Liver (tissue), 8 donors: ENCODE measurements at regions not wholly inside any gene's neighbourhood (a gene's known extent, or its start where the extent isn't known, plus 50 kb on each side); places are given as distances from the start of the nearest gene placed in this dataset.

Source experiments
- DNase-seq: peaks from one replicate; pipeline ENCODE4 v3.0.0-alpha.2; 2017; ENCODE audit warnings: low spot score
- H3K27ac ChIP-seq, 2 donors: one replicate each; pipeline ENCODE4 v1.7.0; 2013; ENCODE audit warnings: inconsistent platforms in 2 of 2, low read length in 2 of 2, control low read depth in 1 of 2, low read depth in 1 of 2, mild to moderate bottlenecking in 1 of 2
- H3K27me3 ChIP-seq, 4 donors: one replicate each; pipeline versions ENCODE4 v1.6.1 to v1.7.0; 2013; ENCODE audit warnings: low read length in 3 of 4, inconsistent platforms in 1 of 4, mild to moderate bottlenecking in 1 of 4, moderate library complexity in 1 of 4; ENCODE audit not compliant: control insufficient read depth in 4 of 4, insufficient read depth in 4 of 4
- H3K36me3 ChIP-seq, 4 donors: one replicate each; pipeline versions ENCODE4 v1.6.1 to v1.7.0; 2013; ENCODE audit warnings: low read length in 3 of 4, mild to moderate bottlenecking in 3 of 4, low read depth in 1 of 4, moderate library complexity in 1 of 4; ENCODE audit not compliant: control insufficient read depth in 4 of 4, insufficient read depth in 3 of 4
- H3K4me1 ChIP-seq, 4 donors: one replicate each; pipeline versions ENCODE4 v1.6.1 to v1.7.0; 2013; ENCODE audit warnings: low read length in 3 of 4, mild to moderate bottlenecking in 3 of 4, moderate library complexity in 1 of 4; ENCODE audit not compliant: control insufficient read depth in 4 of 4, insufficient read depth in 4 of 4
- H3K4me3 ChIP-seq, 3 donors: one replicate each; pipeline versions ENCODE4 v1.6.1 to v1.7.0; 2013; ENCODE audit warnings: low read length in 3 of 3, control low read depth in 1 of 3, low read depth in 1 of 3, mild to moderate bottlenecking in 1 of 3
- H3K9ac ChIP-seq, 2 donors: one replicate each; pipeline ENCODE4 v1.7.0; 2013; ENCODE audit warnings: low read length in 2 of 2, mild to moderate bottlenecking in 2 of 2, moderate library complexity in 2 of 2, control low read depth in 1 of 2, low read depth in 1 of 2
- H3K9me3 ChIP-seq, 4 donors: one replicate each; pipeline versions ENCODE4 v1.6.1 to v1.7.0; 2013; ENCODE audit warnings: low read length in 3 of 4; ENCODE audit not compliant: control insufficient read depth in 4 of 4
- ATF3 ChIP-seq: IDR thresholded peaks from 2 replicates; pipeline ENCODE4 v1.6.1; 2016; ENCODE audit warnings: antibody characterized with exemption
- EGR1 ChIP-seq, 2 donors: IDR thresholded peaks; 2 replicates each; pipeline ENCODE4 v1.6.1; 2016 to 2018; ENCODE audit warnings: antibody characterized with exemption in 2 of 2, low read depth in 2 of 2
- FOXA1 ChIP-seq: IDR thresholded peaks from 2 replicates; pipeline ENCODE4 v1.6.1; 2016; ENCODE audit warnings: antibody characterized with exemption
- FOXA2 ChIP-seq: IDR thresholded peaks from 2 replicates; pipeline ENCODE4 v1.6.1; 2016; ENCODE audit warnings: antibody characterized with exemption
- GABPA ChIP-seq, 2 donors: IDR thresholded peaks in 1 of 2; conservative IDR thresholded peaks in 1 of 2; 2 replicates each; pipeline ENCODE4 v1.6.1; 2016; ENCODE audit warnings: antibody characterized with exemption in 2 of 2, mild to moderate bottlenecking in 1 of 2, moderate library complexity in 1 of 2
- HNF4A ChIP-seq, 2 donors: conservative IDR thresholded peaks; 2 replicates each; pipeline ENCODE4 v1.6.1; 2016; ENCODE audit warnings: antibody characterized with exemption in 2 of 2, mild to moderate bottlenecking in 2 of 2
- HNF4G ChIP-seq: IDR thresholded peaks from 2 replicates; pipeline ENCODE4 v1.6.1; 2016; ENCODE audit warnings: antibody characterized with exemption
- JUND ChIP-seq, 2 donors: IDR thresholded peaks; 2 replicates each; pipeline ENCODE4 v1.6.1; 2016; ENCODE audit warnings: antibody characterized with exemption in 2 of 2
- MAX ChIP-seq: IDR thresholded peaks from 2 replicates; pipeline ENCODE4 v1.6.1; 2016; ENCODE audit warnings: antibody characterized with exemption
- NR2F2 ChIP-seq: IDR thresholded peaks from 2 replicates; pipeline ENCODE4 v1.6.1; 2016; ENCODE audit warnings: antibody characterized with exemption
- RAD21 ChIP-seq, 2 donors: IDR thresholded peaks; 2 replicates each; pipeline ENCODE4 v1.6.1; 2016; ENCODE audit warnings: antibody characterized with exemption in 2 of 2, mild to moderate bottlenecking in 2 of 2
- REST ChIP-seq: IDR thresholded peaks from 2 replicates; pipeline ENCODE4 v1.6.1; 2016; ENCODE audit warnings: antibody characterized with exemption, mild to moderate bottlenecking
- RXRA ChIP-seq, 2 donors: IDR thresholded peaks; 2 replicates each; pipeline ENCODE4 v1.6.1; 2017 to 2018; ENCODE audit warnings: antibody characterized with exemption in 2 of 2, mild to moderate bottlenecking in 1 of 2
- SP1 ChIP-seq: IDR thresholded peaks from 2 replicates; pipeline ENCODE4 v1.6.1; 2018; ENCODE audit warnings: antibody characterized with exemption, mild to moderate bottlenecking
- TAF1 ChIP-seq: conservative IDR thresholded peaks from 2 replicates; pipeline ENCODE4 v1.6.1; 2016; ENCODE audit warnings: antibody characterized with exemption, mild to moderate bottlenecking
- YY1 ChIP-seq: IDR thresholded peaks from 2 replicates; pipeline ENCODE4 v1.6.1; 2016; ENCODE audit warnings: antibody characterized with exemption, mild to moderate bottlenecking
- ZBTB33 ChIP-seq: IDR thresholded peaks from 2 replicates; pipeline ENCODE4 v1.6.1; 2016; ENCODE audit warnings: antibody characterized with exemption
- WGBS: extraction: QIAGEN DNeasy Blood & Tissue Kit; methylation state at CpG from one replicate; pipeline ENCODE4 v1.1.7; 2013; 5-methylcytosine and 5-hydroxymethylcytosine counted together
- TF ChIP-seq, protein P1 (sequence below): fragments of 150-350 bp; IDR thresholded peaks from 2 replicates; pipeline ENCODE4 v1.5.1; 2017; ENCODE audit warnings: improper control_type of control experiment, low read depth, low read length; ENCODE audit not compliant: missing input control
- donor health status: healthy.
- donor health status: healthy.
- donor health status: healthy.
- donor health status: healthy.
- donor health status: healthy.

DNA sequence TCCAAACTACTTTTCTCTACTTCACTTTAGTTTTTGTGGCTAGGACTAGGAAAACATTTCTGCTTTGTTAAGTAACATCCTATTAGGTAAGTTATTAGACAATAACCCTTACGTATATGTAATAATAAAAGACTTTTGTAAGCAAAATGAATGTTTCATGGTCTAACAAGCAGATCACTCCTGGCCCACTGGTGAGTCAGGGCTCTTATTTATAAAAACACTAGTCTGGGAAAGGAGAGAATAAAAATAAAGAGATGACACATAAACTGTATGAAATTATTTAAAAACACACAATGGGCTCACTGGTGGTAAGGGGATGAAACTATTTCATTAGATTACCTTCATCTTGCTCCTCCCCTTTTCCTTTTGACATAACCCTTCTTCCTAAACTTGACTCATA lies 2212.2 kb upstream of the ACO1 start:
- no peak for DNase-seq
- H3K27me3 ChIP-seq: no peaks in the 10 kb centered on the region
- TF ChIP-seq ZBTB33 (no peak), GABPA (IDR thresholded peaks at IDR 0.05 in 1 of 2, conservative IDR thresholded peaks at IDR 0.05 in 1 of 2) (no peak), HNF4G (no peak), HNF4A (conservative IDR thresholded peaks at IDR 0.05) (no peak), FOXA1 (no peak), TAF1 (no peak), JUND (IDR thresholded peaks at IDR 0.05) (no peak), NR2F2 (no peak), RAD21 (IDR thresholded peaks at IDR 0.05) (no peak), SP1 (no peak), MAX (no peak), ATF3 (no peak), FOXA2 (no peak), YY1 (no peak), REST (no peak), RXRA (IDR thresholded peaks at IDR 0.05) (no peak), EGR1 (IDR thresholded peaks at IDR 0.05; ENCODE audit: low read depth in 2 of 2) (no peak)
- TF ChIP-seq, protein P1, sequence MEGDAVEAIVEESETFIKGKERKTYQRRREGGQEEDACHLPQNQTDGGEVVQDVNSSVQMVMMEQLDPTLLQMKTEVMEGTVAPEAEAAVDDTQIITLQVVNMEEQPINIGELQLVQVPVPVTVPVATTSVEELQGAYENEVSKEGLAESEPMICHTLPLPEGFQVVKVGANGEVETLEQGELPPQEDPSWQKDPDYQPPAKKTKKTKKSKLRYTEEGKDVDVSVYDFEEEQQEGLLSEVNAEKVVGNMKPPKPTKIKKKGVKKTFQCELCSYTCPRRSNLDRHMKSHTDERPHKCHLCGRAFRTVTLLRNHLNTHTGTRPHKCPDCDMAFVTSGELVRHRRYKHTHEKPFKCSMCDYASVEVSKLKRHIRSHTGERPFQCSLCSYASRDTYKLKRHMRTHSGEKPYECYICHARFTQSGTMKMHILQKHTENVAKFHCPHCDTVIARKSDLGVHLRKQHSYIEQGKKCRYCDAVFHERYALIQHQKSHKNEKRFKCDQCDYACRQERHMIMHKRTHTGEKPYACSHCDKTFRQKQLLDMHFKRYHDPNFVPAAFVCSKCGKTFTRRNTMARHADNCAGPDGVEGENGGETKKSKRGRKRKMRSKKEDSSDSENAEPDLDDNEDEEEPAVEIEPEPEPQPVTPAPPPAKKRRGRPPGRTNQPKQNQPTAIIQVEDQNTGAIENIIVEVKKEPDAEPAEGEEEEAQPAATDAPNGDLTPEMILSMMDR: no peak
- H3K9ac ChIP-seq: no peak overlapping the region
- H3K9me3 ChIP-seq: no peaks in the 10 kb centered on the region
- H3K36me3 ChIP-seq: no peaks in the 10 kb centered on the region
- H3K4me1 ChIP-seq: no peaks in the 10 kb centered on the region
- H3K27ac ChIP-seq: no peak overlapping the region
- 81% methylated on average over 1 of the region's 1 CpG for WGBS
- no peak overlapping the region for H3K4me3 ChIP-seq

DNA sequence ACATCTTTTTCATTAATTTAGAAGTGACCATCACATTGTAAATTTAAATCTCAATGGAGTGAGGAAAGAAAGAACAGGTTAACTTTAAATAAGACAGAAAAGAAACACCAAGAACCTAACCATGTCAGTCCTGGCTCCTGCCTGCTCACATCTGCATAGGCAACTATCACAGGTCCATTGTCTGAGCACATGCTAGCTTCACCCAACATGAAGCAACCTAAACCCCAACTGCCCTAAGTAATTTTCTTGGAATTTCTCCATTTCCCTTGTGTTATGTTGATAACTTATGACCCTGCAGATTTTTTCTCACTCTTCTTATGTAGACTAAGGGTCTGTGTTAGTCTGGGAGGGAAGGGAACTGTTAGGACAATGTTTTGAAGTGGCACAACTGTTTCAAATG lies 2205.8 kb upstream of the ACO1 start:
- Histone ChIP-seq H3K4me3 (no peak overlapping the region), H3K9me3 (no peaks in the 10 kb centered on the region), H3K9ac (no peak overlapping the region), H3K27ac (no peak overlapping the region), H3K4me1 (no peaks in the 10 kb centered on the region), H3K36me3 (no peaks in the 10 kb centered on the region), H3K27me3 (no peaks in the 10 kb centered on the region)
- DNase-seq: no peak
- TF ChIP-seq HNF4A (conservative IDR thresholded peaks at IDR 0.05) (no peak), YY1 (no peak), NR2F2 (no peak), ZBTB33 (no peak), REST (no peak), SP1 (no peak), GABPA (IDR thresholded peaks at IDR 0.05 in 1 of 2, conservative IDR thresholded peaks at IDR 0.05 in 1 of 2) (no peak), FOXA2 (no peak), MAX (no peak), ATF3 (no peak)
